B cell (primary cell): ENCODE measurements at regions not wholly inside any gene's neighbourhood (a gene's known extent, or its start where the extent isn't known, plus 50 kb on each side); places are given as distances from the start of the nearest gene placed in this dataset.

Experiments
- CTCF ChIP-seq: fragments of 200-600 bp; IDR thresholded peaks from one replicate; pipeline ENCODE4 v1.8.0; 2022; ENCODE audit warnings: antibody characterized with exemption, mild to moderate bottlenecking
- EZH2 ChIP-seq: IDR thresholded peaks from 2 replicates; pipeline ENCODE4 v1.6.1; 2012; ENCODE audit warnings: borderline replicate concordance, low read depth, mild to moderate bottlenecking, moderate library complexity, low read length; ENCODE audit not compliant: insufficient read depth, poor library complexity, severe bottlenecking

DNA sequence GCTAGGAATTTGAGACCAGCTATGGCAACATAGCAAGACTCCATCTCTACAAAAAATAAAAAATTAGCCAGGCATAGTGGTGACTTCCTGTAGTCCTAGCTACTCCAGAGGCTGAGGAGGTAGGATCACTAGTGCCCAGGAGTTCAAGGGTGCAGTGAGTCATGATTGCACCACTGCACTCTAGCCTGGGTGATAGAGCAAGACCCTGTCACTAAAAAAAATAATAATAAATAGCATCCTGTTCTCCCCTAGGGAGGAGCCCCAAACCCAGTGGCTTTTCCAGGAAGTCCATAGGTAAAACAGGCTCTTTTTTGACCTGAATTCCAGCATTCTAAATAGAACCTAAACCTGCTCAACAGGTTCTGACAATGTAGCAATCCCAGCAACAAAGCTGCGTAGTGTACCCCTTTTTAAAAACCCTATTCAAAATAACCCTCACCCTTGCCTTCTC lies 192.0 kb downstream of the ALDH8A1 start:
- no peak for TF ChIP-seq CTCF
- no peak for TF ChIP-seq EZH2
